K562 (cell line): ENCODE measurements at regions not wholly inside any gene's neighbourhood (a gene's known extent, or its start where the extent isn't known, plus 50 kb on each side); places are given as distances from the start of the nearest gene placed in this dataset.

Experiments used
- BDP1 ChIP-seq: IDR thresholded peaks from 3 replicates; pipeline ENCODE4 v1.6.1; 2011; ENCODE audit not compliant: insufficient read length, insufficient read depth
- EZH2 ChIP-seq: IDR thresholded peaks from 2 replicates; pipeline ENCODE4 v1.6.1; 2012; ENCODE audit warnings: low read depth, mild to moderate bottlenecking, inconsistent platforms, low read length, borderline replicate concordance
- ILF3 ChIP-seq: fragments of 450-650 bp; IDR thresholded peaks from 2 replicates; pipeline ENCODE4 v1.6.1; 2018; ENCODE audit warnings: antibody characterized with exemption, mild to moderate bottlenecking, moderate library complexity, borderline replicate concordance
- NBN ChIP-seq: fragments of 450-650 bp; IDR thresholded peaks from 2 replicates; pipeline ENCODE4 v1.6.1; 2016; ENCODE audit warnings: low read depth, mild to moderate bottlenecking
- SMARCA4 ChIP-seq: fragments of 450-650 bp; IDR thresholded peaks from 2 replicates; pipeline ENCODE4 v1.6.1; 2016
- SOX6 ChIP-seq: fragments of 450-650 bp; IDR thresholded peaks from 2 replicates; pipeline ENCODE4 v1.6.1; 2014; ENCODE audit warnings: mild to moderate bottlenecking
- TFAP4 ChIP-seq: sonication (generic); formaldehyde crosslinking; IDR thresholded peaks from 2 replicates; pipeline ENCODE4 v1.8.0; 2022; ENCODE audit warnings: missing genetic modification reagents, mild to moderate bottlenecking, moderate library complexity, borderline replicate concordance
- THRB ChIP-seq: fragments of 450-650 bp; formaldehyde crosslinking; conservative IDR thresholded peaks from 2 replicates; pipeline ENCODE4 v1.4.0; 2022; ENCODE audit warnings: mild to moderate bottlenecking, missing genetic modification characterization
- TRIM24 ChIP-seq, 2 experiments: fragments of 450-650 bp; IDR thresholded peaks; 2 replicates each; pipeline ENCODE4 v1.6.1; 2016
- ZNF639 ChIP-seq, 2 experiments: fragments of 200-800 bp in 1 of 2; sonication (Bioruptor generic) in 1 of 2; sonication (generic) in 1 of 2; formaldehyde crosslinking in 1 of 2; IDR thresholded peaks in 1 of 2; conservative IDR thresholded peaks in 1 of 2; 2 replicates each; pipeline versions ENCODE4 v1.5.0 to v1.6.1; 2016 to 2020; ENCODE audit warnings: missing compliant biosample characterization in 1 of 2, missing genetic modification characterization in 1 of 2, missing genetic modification reagents in 1 of 2

GRCh38 chr14:28382444-28383190, 384.0 kb upstream of the FOXG1 start:
- TF ChIP-seq THRB (CRISPR knock-in tag) (no peak), TRIM24 (IDR thresholded peaks at IDR 0.05) (no peak), TFAP4 (no peak), EZH2 (no peak), NBN (no peak), SOX6 (no peak), SMARCA4 (no peak), BDP1 (no peak), ZNF639 (CRISPR knock-in tag; conservative IDR thresholded peaks at IDR 0.05 in 1 of 2, IDR thresholded peaks at IDR 0.05 in 1 of 2) (no peak), ILF3 (no peak)
